Smooth muscle cell (in vitro differentiated cells): ENCODE measurements at regions not wholly inside any gene's neighbourhood (a gene's known extent, or its start where the extent isn't known, plus 50 kb on each side); places are given as distances from the start of the nearest gene placed in this dataset.

ENCODE experiments used
- DNase-seq: peaks from one replicate; lab custom pipeline; 2025; ENCODE audit not compliant: unreplicated experiment; lab: John Stamatoyannopoulos, UW
- H2AFZ ChIP-seq: fragments of 200-600 bp; sonication (generic); 2 replicates; pipeline ENCODE4 v1.6.0; 2016; ENCODE audit warnings: antibody characterized with exemption, low read depth, mild to moderate bottlenecking
- H3F3A ChIP-seq: fragments of 200-600 bp; sonication (generic); 2 replicates; pipeline ENCODE4 v1.6.0; 2017; ENCODE audit warnings: antibody characterized with exemption, low read depth
- H3K27ac ChIP-seq: fragments of 200-600 bp; sonication (generic); 2 replicates; pipeline ENCODE4 v1.5.1; 2016; ENCODE audit warnings: low read depth, mild to moderate bottlenecking
- H3K27me3 ChIP-seq: fragments of 200-600 bp; sonication (generic); 2 replicates; pipeline ENCODE4 v1.6.1; 2016; ENCODE audit warnings: low read depth, mild to moderate bottlenecking
- H3K36me3 ChIP-seq: fragments of 200-600 bp; sonication (generic); 2 replicates; pipeline ENCODE4 v1.5.1; 2016; ENCODE audit warnings: low read depth
- H3K4me1 ChIP-seq: fragments of 200-600 bp; sonication (generic); 2 replicates; pipeline ENCODE4 v1.5.1; 2016; ENCODE audit warnings: low read depth
- H3K4me2 ChIP-seq: fragments of 200-600 bp; sonication (generic); 2 replicates; pipeline ENCODE4 v1.6.0; 2016; ENCODE audit warnings: mild to moderate bottlenecking
- H3K4me3 ChIP-seq: fragments of 200-600 bp; sonication (generic); 2 replicates; pipeline ENCODE4 v1.5.1; 2016; ENCODE audit warnings: mild to moderate bottlenecking
- H3K79me2 ChIP-seq: fragments of 200-600 bp; sonication (generic); 2 replicates; pipeline ENCODE4 v1.6.0; 2016; ENCODE audit warnings: low read depth, mild to moderate bottlenecking
- H3K9ac ChIP-seq: fragments of 200-600 bp; sonication (generic); 2 replicates; pipeline ENCODE4 v1.6.0; 2016; ENCODE audit warnings: low read depth
- H3K9me3 ChIP-seq: fragments of 200-600 bp; sonication (generic); replicated peaks from 2 replicates; pipeline ENCODE4 v1.5.1; 2016; ENCODE audit warnings: low read depth
- H4K20me1 ChIP-seq: fragments of 200-600 bp; sonication (generic); 2 replicates; pipeline ENCODE4 v1.6.0; 2016; ENCODE audit warnings: low read depth
- WGBS: methylation state at CpG from one replicate; pipeline ENCODE4 v1.1.7; 2016; ENCODE audit warnings: low lambda C conversion rate; 5-methylcytosine and 5-hydroxymethylcytosine counted together
- TF ChIP-seq, protein P1 (sequence below): fragments of 200-600 bp; sonication (generic); IDR thresholded peaks from 2 replicates; pipeline ENCODE4 v1.5.1; 2017; ENCODE audit warnings: borderline replicate concordance, mild to moderate bottlenecking, antibody characterized with exemption; ENCODE audit not compliant: insufficient read depth, poor library complexity, severe bottlenecking

DNA sequence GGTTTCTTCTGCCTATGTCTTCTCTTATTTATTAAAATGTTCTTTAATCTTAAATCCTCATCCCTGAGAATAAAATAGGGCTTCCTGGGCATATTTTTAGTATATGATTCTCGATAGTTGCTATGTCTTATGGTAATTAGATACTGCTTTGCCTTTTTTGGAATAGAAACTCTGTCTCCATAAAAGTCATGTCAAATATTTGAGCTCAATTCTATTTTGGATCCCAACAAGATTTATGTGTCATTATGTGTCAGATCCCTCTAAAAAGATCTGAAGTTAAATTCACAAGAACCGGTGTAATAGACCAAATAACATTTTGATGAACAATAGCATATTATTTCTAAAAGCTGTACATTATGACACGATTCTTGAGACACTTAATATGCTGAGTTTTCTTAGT is 312.5 kb upstream of the PDE3A start:
- 63% methylated on average over 3 of the region's 3 CpGs for WGBS

DNA sequence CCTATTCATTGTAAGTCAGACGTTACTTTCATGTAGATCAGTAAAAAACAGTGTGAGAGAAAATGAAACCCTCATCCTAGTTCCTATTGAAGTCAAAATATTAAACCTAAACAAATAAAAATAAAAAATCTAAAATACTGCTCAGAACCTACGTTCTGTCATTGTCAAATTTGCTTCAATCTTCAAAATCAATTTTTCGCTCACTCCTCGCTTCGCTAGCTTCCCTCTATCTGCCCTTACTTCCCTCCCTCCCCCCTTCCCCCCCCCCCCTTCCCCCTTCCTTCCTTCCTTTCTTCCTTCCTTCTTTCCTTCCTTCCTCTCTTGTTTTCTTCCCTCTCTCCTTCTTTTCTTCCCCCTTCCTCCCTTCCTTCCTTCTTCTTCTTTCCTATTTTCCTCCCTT is 310.9 kb upstream of the PDE3A start:
- no peak overlapping the region for H2AFZ ChIP-seq
- DNase-seq = no peak
- no peaks in the 10 kb centered on the region for H3K36me3 ChIP-seq
- 99% methylated on average over 5 of the region's 5 CpGs for WGBS
- no peaks in the 10 kb centered on the region for H3F3A ChIP-seq
- no peaks in the 10 kb centered on the region for H3K9me3 ChIP-seq
- H3K9ac ChIP-seq = no peak overlapping the region
- H3K27ac ChIP-seq = no peak overlapping the region
- no peaks in the 10 kb centered on the region for H3K79me2 ChIP-seq
- H3K4me1 ChIP-seq = no peaks in the 10 kb centered on the region
- H3K4me3 ChIP-seq = no peak overlapping the region
- no peaks in the 10 kb centered on the region for H3K27me3 ChIP-seq
- no peak overlapping the region for H3K4me2 ChIP-seq
- H4K20me1 ChIP-seq = no peaks in the 10 kb centered on the region
- TF ChIP-seq, protein P1, sequence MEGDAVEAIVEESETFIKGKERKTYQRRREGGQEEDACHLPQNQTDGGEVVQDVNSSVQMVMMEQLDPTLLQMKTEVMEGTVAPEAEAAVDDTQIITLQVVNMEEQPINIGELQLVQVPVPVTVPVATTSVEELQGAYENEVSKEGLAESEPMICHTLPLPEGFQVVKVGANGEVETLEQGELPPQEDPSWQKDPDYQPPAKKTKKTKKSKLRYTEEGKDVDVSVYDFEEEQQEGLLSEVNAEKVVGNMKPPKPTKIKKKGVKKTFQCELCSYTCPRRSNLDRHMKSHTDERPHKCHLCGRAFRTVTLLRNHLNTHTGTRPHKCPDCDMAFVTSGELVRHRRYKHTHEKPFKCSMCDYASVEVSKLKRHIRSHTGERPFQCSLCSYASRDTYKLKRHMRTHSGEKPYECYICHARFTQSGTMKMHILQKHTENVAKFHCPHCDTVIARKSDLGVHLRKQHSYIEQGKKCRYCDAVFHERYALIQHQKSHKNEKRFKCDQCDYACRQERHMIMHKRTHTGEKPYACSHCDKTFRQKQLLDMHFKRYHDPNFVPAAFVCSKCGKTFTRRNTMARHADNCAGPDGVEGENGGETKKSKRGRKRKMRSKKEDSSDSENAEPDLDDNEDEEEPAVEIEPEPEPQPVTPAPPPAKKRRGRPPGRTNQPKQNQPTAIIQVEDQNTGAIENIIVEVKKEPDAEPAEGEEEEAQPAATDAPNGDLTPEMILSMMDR = no peak

More for the DNA sequence above, 312.5 kb upstream of the PDE3A start:
- Histone ChIP-seq H3K9ac (no peak overlapping the region), H3K79me2 (no peaks in the 10 kb centered on the region), H2AFZ (no peak overlapping the region), H3K9me3 (no peaks in the 10 kb centered on the region), H4K20me1 (no peaks in the 10 kb centered on the region), H3K36me3 (no peaks in the 10 kb centered on the region), H3K4me1 (peaks cover under 1% of the 10 kb centered on the region), H3K4me2 (no peak overlapping the region), H3K27ac (no peak overlapping the region), H3F3A (no peaks in the 10 kb centered on the region), H3K27me3 (no peaks in the 10 kb centered on the region), H3K4me3 (no peak overlapping the region)
- TF ChIP-seq, protein P1 = no peak
- no peak for DNase-seq

DNA sequence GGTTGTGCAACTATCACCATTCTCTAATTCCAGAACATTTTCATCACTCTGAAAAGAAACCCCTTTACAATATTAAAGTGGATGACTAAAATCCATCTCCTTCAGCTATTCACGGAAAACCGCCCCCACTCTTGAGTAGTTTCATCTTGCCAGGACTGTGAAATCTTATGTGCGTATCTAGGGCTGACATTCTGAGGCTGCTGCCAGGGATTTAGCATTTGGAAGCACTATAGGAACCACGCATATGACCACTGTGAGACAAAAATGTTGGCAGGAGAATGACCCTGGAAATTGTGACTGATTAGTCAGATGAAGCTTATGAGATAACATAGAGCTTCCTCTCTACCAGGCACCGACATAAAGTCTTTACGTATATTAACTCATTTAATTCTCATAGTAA is 305.2 kb upstream of the PDE3A start:
- no peak for DNase-seq
- H3K27ac ChIP-seq = no peak overlapping the region

DNA sequence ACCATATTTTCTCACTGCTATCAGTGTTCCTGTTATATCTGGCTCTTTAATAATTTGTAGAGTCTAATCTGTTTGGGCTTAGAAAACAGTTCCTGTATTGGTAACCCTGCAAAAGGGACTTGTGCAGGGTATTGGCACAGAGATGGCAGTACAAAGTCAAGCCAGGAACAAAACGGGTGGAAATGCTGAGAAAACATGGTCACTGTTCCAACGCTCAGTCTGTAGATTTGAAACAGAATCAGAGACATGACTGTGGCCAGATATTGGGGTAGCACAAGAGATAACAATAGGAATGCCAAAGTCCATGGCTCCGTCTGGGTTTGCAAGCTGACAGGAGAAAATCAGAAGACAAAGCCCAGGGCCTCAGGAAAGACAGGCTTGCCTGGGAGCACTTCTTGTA is 290.7 kb upstream of the PDE3A start:
- Histone ChIP-seq H3K27me3 (no peaks in the 10 kb centered on the region), H2AFZ (peak overlapping the region; percentile 70), H3K9me3 (no peaks in the 10 kb centered on the region), H3K4me2 (no peak overlapping the region), H4K20me1 (no peaks in the 10 kb centered on the region), H3K27ac (no peak overlapping the region), H3K4me3 (no peak overlapping the region), H3K4me1 (no peaks in the 10 kb centered on the region), H3K36me3 (no peaks in the 10 kb centered on the region), H3K79me2 (no peaks in the 10 kb centered on the region), H3K9ac (no peak overlapping the region), H3F3A (no peaks in the 10 kb centered on the region)
- DNase-seq = no peak
- TF ChIP-seq, protein P1 = no peak
- 17% methylated on average over 3 of the region's 3 CpGs for WGBS

More for the DNA sequence above, 305.2 kb upstream of the PDE3A start:
- H3K27me3 ChIP-seq = no peaks in the 10 kb centered on the region
- TF ChIP-seq, protein P1 = no peak
- no peaks in the 10 kb centered on the region for H3K79me2 ChIP-seq
- no peaks in the 10 kb centered on the region for H3K4me1 ChIP-seq
- 57% methylated on average over 6 of the region's 6 CpGs for WGBS
- H3F3A ChIP-seq = no peaks in the 10 kb centered on the region
- no peak overlapping the region for H2AFZ ChIP-seq
- H3K4me3 ChIP-seq = no peak overlapping the region
- H3K9ac ChIP-seq = no peak overlapping the region
- no peak overlapping the region for H3K4me2 ChIP-seq
- H3K9me3 ChIP-seq = no peaks in the 10 kb centered on the region
- H3K36me3 ChIP-seq = no peaks in the 10 kb centered on the region
- H4K20me1 ChIP-seq = no peaks in the 10 kb centered on the region
